HepG2 (cell line): ENCODE measurements at regions not wholly inside any gene's neighbourhood (a gene's known extent, or its start where the extent isn't known, plus 50 kb on each side); places are given as distances from the start of the nearest gene placed in this dataset.

Source experiments
- ATAC-seq: fragments of 200-7000 bp; cut with Tn5 transposase; 3 replicates; pipeline ENCODE4 v1.9.1; 2020; ENCODE audit warnings: mild to moderate bottlenecking, moderate library complexity
- BruUV-seq: library from RNA; stranded (reverse); fragments of 400-500 nt; replicated peaks from 2 replicates; lab custom pipeline; 2021; lab: Mats Ljungman, UMichigan
- CTCF ChIA-PET: fragments of 300-600 bp; formaldehyde crosslinking; extraction: SDS; loops from one replicate; lab custom pipeline; 2021; ENCODE audit warnings: low total read pairs, inconsistent platforms, low intra/inter-chr PET ratio; lab: Yijun Ruan, JAX
- POLR2A ChIA-PET: fragments of 350-600 bp; sonication (Branson Sonifier 250); formaldehyde crosslinking; loops from one replicate; lab custom pipeline; 2020; ENCODE audit warnings: antibody characterized with exemption, inconsistent platforms; lab: Yijun Ruan, JAX
- DNase-seq: peaks from one replicate; pipeline ENCODE4 v3.0.0-alpha.2; 2015; ENCODE audit warnings: low spot score
- FAIRE-seq: peaks from 3 replicates; lab custom pipeline; 2011; peaks lifted over from hg19 to GRCh38; lab: Jason Lieb, UNC
- H2AFZ ChIP-seq: one replicate; pipeline ENCODE4 v1.6.1; 2011; ENCODE audit warnings: low read length, inconsistent platforms
- H3K27ac ChIP-seq: fragments of 300-600 bp; 3 replicates; pipeline ENCODE4 v1.8.0; 2011; ENCODE audit warnings: mixed run types, mild to moderate bottlenecking, mixed read lengths, low read length, inconsistent platforms; ENCODE audit not compliant: insufficient read depth; ENCODE audit errors: extremely low read length
- H3K27me3 ChIP-seq, 2 experiments: fragments of 200-600 bp in 1 of 2; 2 replicates in 1 of 2; 3 replicates in 1 of 2; pipeline versions ENCODE4 v1.6.0 to v1.8.0; 2011; ENCODE audit warnings: low read length in 2 of 2, mild to moderate bottlenecking in 2 of 2, moderate library complexity in 2 of 2, inconsistent platforms in 1 of 2; ENCODE audit not compliant: insufficient read depth in 2 of 2, control insufficient read depth in 1 of 2
- H3K36me3 ChIP-seq, 2 experiments: fragments of 200-600 bp in 1 of 2; replicated peaks in 1 of 2; 2 replicates in 1 of 2; 3 replicates in 1 of 2; pipeline versions ENCODE4 v1.5.1 to v1.8.0; 2011; ENCODE audit warnings: low read length in 2 of 2, inconsistent platforms in 1 of 2; ENCODE audit not compliant: insufficient read depth in 2 of 2, control insufficient read depth in 1 of 2
- H3K4me1 ChIP-seq: 2 replicates; pipeline ENCODE4 v1.5.1; 2012; ENCODE audit warnings: low read length, inconsistent platforms; ENCODE audit not compliant: insufficient read depth
- H3K4me2 ChIP-seq: 2 replicates; pipeline ENCODE4 v1.6.0; 2011; ENCODE audit warnings: low read depth, low read length, inconsistent platforms
- H3K4me3 ChIP-seq, 3 experiments: fragments of 200-600 bp in 1 of 3; sonication (generic), shearing (Covaris generic) in 1 of 3; replicated peaks in 1 of 3; 2 replicates each; pipeline ENCODE4 v1.5.1; 2011 to 2016; ENCODE audit warnings: low read length in 3 of 3, inconsistent platforms in 2 of 3, low read depth in 2 of 3, mild to moderate bottlenecking in 2 of 3, control low read depth in 1 of 3, mixed read lengths in 1 of 3; ENCODE audit not compliant: insufficient read depth in 1 of 3
- H3K79me2 ChIP-seq: one replicate; pipeline ENCODE4 v1.6.1; 2011; ENCODE audit warnings: low read length, inconsistent platforms; ENCODE audit not compliant: insufficient read depth
- H3K9ac ChIP-seq: 2 replicates; pipeline ENCODE4 v1.6.0; 2011; ENCODE audit warnings: mild to moderate bottlenecking, low read depth, low read length, inconsistent platforms; ENCODE audit not compliant: insufficient read depth
- H3K9me3 ChIP-seq: 2 replicates; pipeline ENCODE4 v1.5.1; 2012; ENCODE audit warnings: mild to moderate bottlenecking, low read length
- H4K20me1 ChIP-seq: 2 replicates; pipeline ENCODE4 v1.6.0; 2011; ENCODE audit warnings: inconsistent platforms, mild to moderate bottlenecking, low read length, moderate library complexity; ENCODE audit not compliant: insufficient read depth
- ATF3 ChIP-seq: sonication (generic); formaldehyde crosslinking; IDR thresholded peaks from 2 replicates; pipeline ENCODE4 v1.4.0; 2020; ENCODE audit warnings: missing genetic modification reagents
- KLF6 ChIP-seq: IDR thresholded peaks from 2 replicates; pipeline ENCODE4 v1.8.0; 2016; ENCODE audit warnings: missing biosample characterization, missing genetic modification reagents
- MIXL1 ChIP-seq: IDR thresholded peaks from 2 replicates; pipeline ENCODE4 v1.6.1; 2016
- MTA1 ChIP-seq: sonication (generic); formaldehyde crosslinking; IDR thresholded peaks from 2 replicates; pipeline ENCODE4 v1.4.0; 2020; ENCODE audit warnings: missing genetic modification reagents, mild to moderate bottlenecking, borderline replicate concordance
- PRDM10 ChIP-seq: sonication (generic); formaldehyde crosslinking; IDR thresholded peaks from 2 replicates; pipeline ENCODE4 v1.4.0; 2020; ENCODE audit warnings: low read depth, missing genetic modification reagents
- PRMT3 ChIP-seq: sonication (generic); formaldehyde crosslinking; IDR thresholded peaks from 2 replicates; pipeline ENCODE4 v1.8.1; 2022; ENCODE audit warnings: low read depth, mild to moderate bottlenecking, moderate library complexity, missing genetic modification reagents, borderline replicate concordance
- SAFB2 ChIP-seq: sonication (generic); formaldehyde crosslinking; IDR thresholded peaks from 2 replicates; pipeline ENCODE4 v1.5.1; 2020; ENCODE audit warnings: missing genetic modification reagents, low read depth, mild to moderate bottlenecking, borderline replicate concordance
- ZBTB20 ChIP-seq: sonication (generic); formaldehyde crosslinking; IDR thresholded peaks from 2 replicates; pipeline ENCODE4 v1.8.1; 2023; ENCODE audit warnings: missing genetic modification reagents, low read depth, mild to moderate bottlenecking, borderline replicate concordance
- ZBTB21 ChIP-seq: sonication (generic); formaldehyde crosslinking; IDR thresholded peaks from 2 replicates; pipeline ENCODE4 v1.4.0; 2020; ENCODE audit warnings: missing genetic modification reagents
- ZNF17 ChIP-seq: sonication (generic); formaldehyde crosslinking; IDR thresholded peaks from 2 replicates; pipeline ENCODE4 v1.5.0; 2020; ENCODE audit warnings: mild to moderate bottlenecking, missing genetic modification reagents
- ZNF235 ChIP-seq: sonication (generic); formaldehyde crosslinking; IDR thresholded peaks from 2 replicates; pipeline ENCODE4 v1.8.1; 2023; ENCODE audit warnings: mild to moderate bottlenecking, missing genetic modification reagents, borderline replicate concordance
- ZNF274 ChIP-seq: sonication (generic); formaldehyde crosslinking; IDR thresholded peaks from 2 replicates; pipeline ENCODE4 v1.5.1; 2020; ENCODE audit warnings: mild to moderate bottlenecking, missing genetic modification reagents
- ZNF567 ChIP-seq: sonication (generic); formaldehyde crosslinking; IDR thresholded peaks from 2 replicates; pipeline ENCODE4 v1.8.1; 2023; ENCODE audit warnings: mild to moderate bottlenecking, missing genetic modification reagents, borderline replicate concordance
- ZNF724P ChIP-seq: sonication (generic); formaldehyde crosslinking; IDR thresholded peaks from 2 replicates; pipeline ENCODE4 v1.8.0; 2022; ENCODE audit warnings: missing genetic modification reagents, borderline replicate concordance
- WGBS: methylation state at CpG from one replicate; pipeline ENCODE4 v1.1.6; 2017; ENCODE audit warnings: low lambda C conversion rate; 5-methylcytosine and 5-hydroxymethylcytosine counted together
- in situ Hi-C: cut with HindIII; loops from 2 replicates; pipeline ENCODE4 v1.10.0; 2017; ENCODE audit warnings: low pct_unique_long_range_greater_than_20kb; ENCODE audit not compliant: extremely low pct_ligation_motif_present
- intact Hi-C: fragments of 100-400 bp; cut with micrococcal nuclease; formaldehyde crosslinking; loops from one replicate; pipeline ENCODE4 v1.10.0; 2022; ENCODE audit not compliant: unreplicated experiment

GRCh38 chr12:124620606-124621295, 53.3 kb upstream of the NCOR2 start:
- Histone ChIP-seq H3K27ac (no peak overlapping the region), H3K9me3 (no peaks in the 10 kb centered on the region), H3K36me3 (no peaks in the 10 kb centered on the region), H3K4me2 (no peak overlapping the region), H3K4me3 (no peak overlapping the region), H3K27me3 (peaks cover 7 to 67% of the 10 kb centered on the region in 2 experiments; a peak in 4 of 5 replicates), H3K79me2 (no peaks in the 10 kb centered on the region), H2AFZ (no peak overlapping the region), H3K9ac (no peak overlapping the region), H3K4me1 (peaks cover 4% of the 10 kb centered on the region; the same call in 1 of the 2 replicates), H4K20me1 (no peaks in the 10 kb centered on the region)
- ATAC-seq (peak; percentile 14; the same call in 2 of the 3 replicates), DNase-seq (no peak), FAIRE-seq (no peak)
- ChIA-PET CTCF (no interaction called here), POLR2A (no interaction called here)
- intact Hi-C loops, result no loop called here
- in situ Hi-C loops, result no loop called here
- WGBS, result 43% methylated on average over 10 of the region's 12 CpGs
- no peak for TF ChIP-seq ZNF235 (CRISPR knock-in tag)
- TF ChIP-seq ZBTB21, result no peak
- TF ChIP-seq PRDM10 (CRISPR knock-in tag), result no peak
- TF ChIP-seq ZBTB20 (CRISPR knock-in tag), result no peak
- TF ChIP-seq ATF3 (CRISPR knock-in tag), result no peak
- no peak for TF ChIP-seq ZNF567
- no peak for TF ChIP-seq KLF6
- TF ChIP-seq SAFB2 (CRISPR knock-in tag), result no peak
- no peak for TF ChIP-seq MTA1 (CRISPR knock-in tag)
- TF ChIP-seq ZNF274 (CRISPR knock-in tag), result no peak
- no peak for TF ChIP-seq MIXL1 (CRISPR knock-in tag)
- no peak for TF ChIP-seq PRMT3
- TF ChIP-seq ZNF17 (CRISPR knock-in tag), result no peak
- no peak for TF ChIP-seq ZNF724P (CRISPR knock-in tag)
- BruUV-seq, result no TSS peak
